H9 (cell line): ENCODE measurements at regions not wholly inside any gene's neighbourhood (a gene's known extent, or its start where the extent isn't known, plus 50 kb on each side); places are given as distances from the start of the nearest gene placed in this dataset.
"Not testable (repeated sequence)": the region's sequence is repeated elsewhere in the genome, so short reads cannot be mapped to it uniquely, and the experiment has no call there.

Experiments
- DNase-seq: peaks from one replicate; pipeline ENCODE4 v3.0.0-alpha.2; 2017
- H2AFZ ChIP-seq: one replicate; pipeline ENCODE4 v1.6.1; 2013; ENCODE audit warnings: mild to moderate bottlenecking, low read length, control low read depth, moderate library complexity
- H2AK5ac ChIP-seq: 2 replicates; pipeline ENCODE4 v1.6.1; 2013; ENCODE audit warnings: low read length, control low read depth, mixed read lengths; ENCODE audit not compliant: insufficient read length
- H2BK120ac ChIP-seq: one replicate; pipeline ENCODE4 v1.6.1; 2013; ENCODE audit warnings: low read depth, mild to moderate bottlenecking, low read length, control low read depth, inconsistent platforms; ENCODE audit not compliant: poor library complexity, severe bottlenecking
- H2BK12ac ChIP-seq: 2 replicates; pipeline ENCODE4 v1.6.1; 2013; ENCODE audit warnings: low read length, control low read depth, mixed read lengths, low read depth; ENCODE audit not compliant: insufficient read length
- H2BK15ac ChIP-seq: 2 replicates; pipeline ENCODE4 v1.6.1; 2013; ENCODE audit warnings: low read depth, low read length, control low read depth
- H2BK20ac ChIP-seq: one replicate; pipeline ENCODE4 v1.6.1; 2013; ENCODE audit warnings: low read depth, mild to moderate bottlenecking, low read length, control low read depth, inconsistent platforms; ENCODE audit not compliant: poor library complexity, severe bottlenecking
- H2BK5ac ChIP-seq: 2 replicates; pipeline ENCODE4 v1.6.1; 2013; ENCODE audit warnings: low read length, control low read depth, mixed read lengths; ENCODE audit not compliant: insufficient read length
- H3K14ac ChIP-seq: 2 replicates; pipeline ENCODE4 v1.6.1; 2013; ENCODE audit warnings: low read length, control low read depth; ENCODE audit not compliant: insufficient read depth
- H3K18ac ChIP-seq: 2 replicates; pipeline ENCODE4 v1.6.1; 2013; ENCODE audit warnings: low read depth, mild to moderate bottlenecking, mixed read lengths, low read length, control low read depth; ENCODE audit not compliant: insufficient read length
- H3K23ac ChIP-seq: 2 replicates; pipeline ENCODE4 v1.6.1; 2013; ENCODE audit warnings: low read length, control low read depth, mixed read lengths, low read depth; ENCODE audit not compliant: insufficient read length
- H3K23me2 ChIP-seq: 2 replicates; pipeline ENCODE4 v1.6.1; 2013; ENCODE audit warnings: low read depth, mild to moderate bottlenecking, mixed read lengths, low read length, control low read depth; ENCODE audit not compliant: insufficient read length, poor library complexity, severe bottlenecking
- H3K27ac ChIP-seq: 2 replicates; pipeline ENCODE4 v1.5.1; 2013; ENCODE audit warnings: low read length, control low read depth, mixed read lengths, low read depth; ENCODE audit not compliant: insufficient read length
- H3K27me3 ChIP-seq: 2 replicates; pipeline ENCODE4 v1.6.1; 2013; ENCODE audit warnings: low read length, control low read depth, inconsistent platforms; ENCODE audit not compliant: insufficient read depth
- H3K4ac ChIP-seq: 2 replicates; pipeline ENCODE4 v1.6.1; 2013; ENCODE audit warnings: low read depth, mild to moderate bottlenecking, control low read depth, inconsistent platforms, low read length, moderate library complexity
- H3K4me1 ChIP-seq: 2 replicates; pipeline ENCODE4 v1.6.1; 2013; ENCODE audit warnings: low read length, control low read depth, inconsistent platforms; ENCODE audit not compliant: insufficient read depth
- H3K4me2 ChIP-seq: 2 replicates; pipeline ENCODE4 v1.6.1; 2013; ENCODE audit warnings: low read length, control low read depth, mixed read lengths; ENCODE audit not compliant: insufficient read length, insufficient read depth
- H3K56ac ChIP-seq: 2 replicates; pipeline ENCODE4 v1.6.1; 2013; ENCODE audit warnings: low read depth, mild to moderate bottlenecking, mixed read lengths, low read length, control low read depth; ENCODE audit not compliant: insufficient read length
- H3K79me1 ChIP-seq: 2 replicates; pipeline ENCODE4 v1.6.1; 2013; ENCODE audit warnings: low read depth, mild to moderate bottlenecking, moderate library complexity, low read length, control low read depth, inconsistent platforms; ENCODE audit not compliant: insufficient read depth, poor library complexity, severe bottlenecking
- H3K79me2 ChIP-seq: 2 replicates; pipeline ENCODE4 v1.6.1; 2013; ENCODE audit warnings: low read length, control low read depth, inconsistent platforms; ENCODE audit not compliant: insufficient read depth
- H3K9ac ChIP-seq: 2 replicates; pipeline ENCODE4 v1.6.1; 2013; ENCODE audit warnings: low read length, control low read depth, mixed read lengths; ENCODE audit not compliant: insufficient read length; ENCODE audit errors: extremely low read depth
- H3K9me3 ChIP-seq: one replicate; pipeline ENCODE4 v1.6.1; 2013; ENCODE audit warnings: low read depth, low read length, inconsistent platforms; ENCODE audit not compliant: control insufficient read depth
- H3T11ph ChIP-seq: one replicate; pipeline ENCODE4 v1.6.1; 2013; ENCODE audit warnings: mild to moderate bottlenecking, low read length, control low read depth, inconsistent platforms
- H4K20me1 ChIP-seq: one replicate; pipeline ENCODE4 v1.6.1; 2013; ENCODE audit not compliant: control insufficient read depth, insufficient read length, insufficient read depth
- H4K5ac ChIP-seq: 2 replicates; pipeline ENCODE4 v1.6.1; 2013; ENCODE audit warnings: low read depth, mild to moderate bottlenecking, mixed read lengths, low read length, control low read depth; ENCODE audit not compliant: insufficient read length
- H4K8ac ChIP-seq: replicated peaks from 2 replicates; pipeline ENCODE4 v1.6.1; 2013; ENCODE audit warnings: low read length, control low read depth, mixed read lengths, low read depth; ENCODE audit not compliant: insufficient read length
- H4K91ac ChIP-seq: 2 replicates; pipeline ENCODE4 v1.6.1; 2013; ENCODE audit warnings: low read depth, mild to moderate bottlenecking, moderate library complexity, mixed read lengths, low read length, control low read depth; ENCODE audit not compliant: insufficient read length
- H3K27ac Mint-ChIP-seq, 3 experiments: 2 replicates in 2 of 3; 3 replicates in 1 of 3; pipeline ENCODE4 v1.8.0; 2020 to 2021; ENCODE audit warnings: mixed read lengths in 3 of 3, mild to moderate bottlenecking in 1 of 3, moderate library complexity in 1 of 3
- H3K27me3 Mint-ChIP-seq: 2 replicates; pipeline ENCODE4 v1.8.0; 2021; ENCODE audit warnings: low read depth, mild to moderate bottlenecking, moderate library complexity, mixed read lengths
- H3K36me3 Mint-ChIP-seq, 3 experiments: 2 replicates in 2 of 3; 3 replicates in 1 of 3; pipeline ENCODE4 v1.8.0; 2020 to 2021; ENCODE audit warnings: low read depth in 3 of 3, mixed read lengths in 3 of 3; ENCODE audit not compliant: insufficient read depth in 1 of 3
- H3K4me1 Mint-ChIP-seq, 2 experiments: 2 replicates each; pipeline ENCODE4 v1.8.0; 2020; ENCODE audit warnings: mixed read lengths in 2 of 2
- H3K4me3 Mint-ChIP-seq, 2 experiments: 2 replicates in 1 of 2; 3 replicates in 1 of 2; pipeline ENCODE4 v1.8.0; 2020 to 2021; ENCODE audit warnings: mild to moderate bottlenecking in 2 of 2, mixed read lengths in 2 of 2, moderate library complexity in 1 of 2
- H3K9me3 Mint-ChIP-seq, 2 experiments: 2 replicates in 1 of 2; 3 replicates in 1 of 2; pipeline ENCODE4 v1.8.0; 2020; ENCODE audit warnings: mild to moderate bottlenecking in 2 of 2, mixed read lengths in 2 of 2, moderate library complexity in 1 of 2
- CTCF ChIP-seq: fragments of 200-600 bp; sonication (generic); conservative IDR thresholded peaks from 3 replicates; pipeline ENCODE4 v1.8.0; 2021; ENCODE audit warnings: antibody characterized with exemption, mild to moderate bottlenecking
- WGBS: extraction: QIAGEN DNeasy Blood & Tissue Kit; methylation state at CpG from one replicate; pipeline ENCODE4 v1.1.7; 2013; ENCODE audit warnings: missing lambda C conversion rate, low lambda C conversion rate, mixed read lengths; ENCODE audit not compliant: insufficient read length; ENCODE audit errors: extremely low coverage; 5-methylcytosine and 5-hydroxymethylcytosine counted together

- H2BK5ac ChIP-seq: no peak overlapping the region
- no peak overlapping the region for H3K27ac Mint-ChIP-seq
- H3T11ph ChIP-seq: no peak overlapping the region
- no peak overlapping the region for H4K8ac ChIP-seq
- no peak overlapping the region for H2BK15ac ChIP-seq
- no peak overlapping the region for H2BK12ac ChIP-seq
- H3K23me2 ChIP-seq: no peaks in the 10 kb centered on the region
- H2AFZ ChIP-seq: no peak overlapping the region
- no peaks in the 10 kb centered on the region for H3K79me1 ChIP-seq
- peaks cover 2% of the 10 kb centered on the region; the same call in 1 of the 2 replicates for H3K27me3 Mint-ChIP-seq
- H3K4ac ChIP-seq: no peak overlapping the region
- no peak for TF ChIP-seq CTCF
- 100% methylated on average over 1 of the region's 5 CpGs for WGBS
- H2AK5ac ChIP-seq: no peak overlapping the region
- no peak overlapping the region for H2BK120ac ChIP-seq
- H3K9ac ChIP-seq: no peak overlapping the region
- H4K5ac ChIP-seq: no peak overlapping the region
- no peak overlapping the region for H3K18ac ChIP-seq
- H2BK20ac ChIP-seq: no peak overlapping the region
- H3K4me1 ChIP-seq: no peaks in the 10 kb centered on the region
- H3K56ac ChIP-seq: no peak overlapping the region
- H3K4me1 Mint-ChIP-seq: peaks cover 0 to 8% of the 10 kb centered on the region in 2 experiments; a peak in 3 of 4 replicates
- H3K23ac ChIP-seq: no peak overlapping the region
- no peaks in the 10 kb centered on the region for H4K20me1 ChIP-seq
- H3K79me2 ChIP-seq: no peaks in the 10 kb centered on the region
- no peak overlapping the region for H3K14ac ChIP-seq
- H3K27ac ChIP-seq: no peak overlapping the region
- H4K91ac ChIP-seq: no peak overlapping the region
- no peaks in the 10 kb centered on the region for H3K36me3 Mint-ChIP-seq
- peaks cover 0 to 7% of the 10 kb centered on the region in 2 experiments; a peak in 3 of 5 replicates for H3K9me3 Mint-ChIP-seq
- no peak for DNase-seq
- H3K4me2 ChIP-seq: no peak overlapping the region
- H3K4me3 Mint-ChIP-seq: no peak overlapping the region
- H3K9me3 ChIP-seq: no peaks in the 10 kb centered on the region
- no peaks in the 10 kb centered on the region for H3K27me3 ChIP-seq
Measured at GRCh38 chr7:152914014-152914844, 154.7 kb downstream of the ACTR3B start.

GRCh38 chr7:152914845-152915102, 155.2 kb downstream of the ACTR3B start:
- not testable (repeated sequence) for H2BK15ac ChIP-seq, H4K5ac ChIP-seq, H3K9ac ChIP-seq, H3K4me3 Mint-ChIP-seq, H3T11ph ChIP-seq, H3K27me3 ChIP-seq, H2BK5ac ChIP-seq, H3K79me2 ChIP-seq, H3K36me3 Mint-ChIP-seq, H3K56ac ChIP-seq, H2AK5ac ChIP-seq, H2BK20ac ChIP-seq, H4K91ac ChIP-seq, H3K18ac ChIP-seq, H4K8ac ChIP-seq, DNase-seq, H3K4ac ChIP-seq, H3K14ac ChIP-seq, H2BK12ac ChIP-seq, H3K23ac ChIP-seq, H3K27ac ChIP-seq, H3K27me3 Mint-ChIP-seq, H3K27ac Mint-ChIP-seq, H3K79me1 ChIP-seq, H3K4me1 Mint-ChIP-seq, H3K23me2 ChIP-seq, H2BK120ac ChIP-seq, H3K4me2 ChIP-seq, H3K4me1 ChIP-seq, H3K9me3 ChIP-seq, H2AFZ ChIP-seq, H4K20me1 ChIP-seq, H3K9me3 Mint-ChIP-seq
- 100% methylated on average over 1 of the region's 1 CpG for WGBS
